Ectodermal cell (in vitro differentiated cells): ENCODE measurements at regions not wholly inside any gene's neighbourhood (a gene's known extent, or its start where the extent isn't known, plus 50 kb on each side); places are given as distances from the start of the nearest gene placed in this dataset.

Experiments used
- H3K27ac ChIP-seq: 2 replicates; pipeline ENCODE4 v1.7.0; 2013; ENCODE audit warnings: mild to moderate bottlenecking, low read depth, low read length; ENCODE audit not compliant: insufficient read depth, poor library complexity, severe bottlenecking
- H3K27me3 ChIP-seq: 2 replicates; pipeline ENCODE4 v1.7.0; 2013; ENCODE audit warnings: mild to moderate bottlenecking, low read length; ENCODE audit not compliant: insufficient read depth, control insufficient read depth, poor library complexity, severe bottlenecking
- H3K36me3 ChIP-seq: one replicate; pipeline ENCODE4 v1.7.0; 2013; ENCODE audit warnings: low read length; ENCODE audit not compliant: control insufficient read depth, insufficient read depth
- H3K4me1 ChIP-seq: one replicate; pipeline ENCODE4 v1.7.0; 2013; ENCODE audit warnings: low read length; ENCODE audit not compliant: control insufficient read depth, insufficient read depth
- H3K4me3 ChIP-seq: 2 replicates; pipeline ENCODE4 v1.7.0; 2013; ENCODE audit warnings: low read depth, low read length, control low read depth; ENCODE audit not compliant: insufficient read depth
- H3K9me3 ChIP-seq: 2 replicates; pipeline ENCODE4 v1.7.0; 2013; ENCODE audit warnings: mild to moderate bottlenecking, low read length, moderate library complexity; ENCODE audit not compliant: control insufficient read depth
- WGBS, 2 experiments: methylation state at CpG; one replicate each; pipeline ENCODE4 v1.1.7; 2013; ENCODE audit warnings: missing lambda C conversion rate in 2 of 2; 5-methylcytosine and 5-hydroxymethylcytosine counted together

DNA sequence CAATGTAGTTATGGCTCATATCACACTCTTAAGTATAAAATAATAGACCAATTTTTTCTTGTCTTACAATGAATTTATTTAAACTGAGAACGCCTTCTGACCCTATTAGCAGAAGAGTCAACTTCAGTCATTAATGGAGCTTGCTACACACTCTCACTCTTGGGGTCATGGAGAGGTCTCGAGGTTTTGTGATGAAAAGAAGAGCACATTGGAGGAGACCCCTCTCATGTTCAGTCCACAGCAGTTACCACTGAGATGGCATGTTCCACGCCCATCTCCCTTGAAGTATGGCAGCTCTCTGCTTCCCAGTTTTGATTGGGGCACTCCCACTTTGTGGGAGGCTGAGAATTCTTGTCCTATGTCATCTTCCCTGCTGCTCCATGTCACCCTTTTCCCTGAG, 266.4 kb downstream of the RPS29 start:
- Histone ChIP-seq H3K9me3 (no peaks in the 10 kb centered on the region), H3K4me3 (no peak overlapping the region)
- WGBS, 2 experiments: 95 to 98% methylated on average over 3 of the region's 3 CpGs

DNA sequence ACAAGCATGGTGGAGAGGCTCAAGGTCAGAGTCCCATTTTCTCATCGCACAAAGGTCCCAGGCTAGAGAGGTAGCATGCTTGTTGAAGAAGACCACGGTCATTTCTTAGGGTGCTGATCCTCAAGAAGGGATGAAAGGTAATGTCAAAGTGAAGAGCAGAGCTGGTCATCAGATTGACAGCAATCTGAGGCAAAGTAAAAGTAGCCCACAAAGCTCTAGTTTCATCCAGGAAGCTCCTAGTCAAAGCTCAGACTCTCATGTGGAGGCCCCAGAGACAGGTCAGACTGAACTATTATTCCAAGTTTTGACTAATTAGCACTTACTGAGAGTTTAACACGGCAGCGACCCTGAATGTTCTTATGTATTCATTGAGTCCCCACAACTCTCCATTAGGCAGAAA, 270.6 kb downstream of the RPS29 start:
- H3K9me3 ChIP-seq: no peaks in the 10 kb centered on the region
- H3K27me3 ChIP-seq: no peaks in the 10 kb centered on the region
- 88 to 89% methylated on average over 4 of the region's 4 CpGs for WGBS, 2 experiments
- H3K4me3 ChIP-seq: no peak overlapping the region
- H3K36me3 ChIP-seq: no peaks in the 10 kb centered on the region
- no peaks in the 10 kb centered on the region for H3K4me1 ChIP-seq
- H3K27ac ChIP-seq: no peak overlapping the region

More for the DNA sequence above, 266.4 kb downstream of the RPS29 start:
- H3K36me3 ChIP-seq: no peaks in the 10 kb centered on the region
- no peaks in the 10 kb centered on the region for H3K4me1 ChIP-seq
- H3K27ac ChIP-seq: no peak overlapping the region
- H3K27me3 ChIP-seq: no peaks in the 10 kb centered on the region

DNA sequence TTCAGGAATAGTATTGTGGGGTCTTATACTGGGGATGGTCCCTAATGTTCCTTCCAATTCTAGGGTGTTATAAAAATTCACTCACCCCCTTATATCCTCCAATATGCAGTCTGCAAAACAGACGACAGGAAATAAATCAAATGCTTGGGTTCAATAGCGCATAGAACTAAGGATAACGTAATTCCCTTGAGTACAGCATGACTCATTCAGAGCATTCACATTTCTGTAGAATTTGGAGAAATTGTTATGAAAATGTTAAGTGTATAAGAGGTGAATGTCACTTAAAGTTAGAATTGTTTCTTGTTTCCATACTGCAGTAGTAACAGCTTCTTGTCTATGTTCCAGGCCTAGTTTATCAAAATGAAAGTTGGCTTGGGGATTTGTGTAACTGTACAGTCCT, 271.4 kb downstream of the RPS29 start:
- Histone ChIP-seq H3K4me1 (no peaks in the 10 kb centered on the region), H3K4me3 (no peak overlapping the region), H3K36me3 (no peaks in the 10 kb centered on the region), H3K27me3 (no peaks in the 10 kb centered on the region), H3K27ac (no peak overlapping the region), H3K9me3 (no peaks in the 10 kb centered on the region)
- 97 to 98% methylated on average over 3 of the region's 3 CpGs for WGBS, 2 experiments

DNA sequence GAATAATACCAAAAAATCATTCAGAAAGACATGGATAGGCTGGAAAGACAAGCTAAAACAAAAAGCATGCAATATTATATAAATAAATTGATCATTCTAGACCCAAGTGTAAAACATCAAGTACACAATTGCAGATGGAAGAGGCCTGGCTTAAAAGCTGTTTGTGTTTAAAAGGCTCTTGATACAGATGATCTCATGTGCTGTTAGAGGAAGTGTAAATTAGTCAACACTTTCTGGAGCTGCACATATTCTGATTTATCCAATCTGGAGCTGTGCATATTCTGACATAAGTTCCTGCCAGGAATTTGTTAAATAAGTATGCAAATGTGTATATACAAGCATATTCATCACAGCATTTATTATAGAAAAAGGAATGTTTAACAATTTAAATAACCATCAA, 273.1 kb downstream of the RPS29 start:
- H3K27me3 ChIP-seq: no peaks in the 10 kb centered on the region
- no peak overlapping the region for H3K4me3 ChIP-seq
- H3K9me3 ChIP-seq: no peaks in the 10 kb centered on the region
- H3K27ac ChIP-seq: no peak overlapping the region
- H3K4me1 ChIP-seq: no peaks in the 10 kb centered on the region
- no peaks in the 10 kb centered on the region for H3K36me3 ChIP-seq

DNA sequence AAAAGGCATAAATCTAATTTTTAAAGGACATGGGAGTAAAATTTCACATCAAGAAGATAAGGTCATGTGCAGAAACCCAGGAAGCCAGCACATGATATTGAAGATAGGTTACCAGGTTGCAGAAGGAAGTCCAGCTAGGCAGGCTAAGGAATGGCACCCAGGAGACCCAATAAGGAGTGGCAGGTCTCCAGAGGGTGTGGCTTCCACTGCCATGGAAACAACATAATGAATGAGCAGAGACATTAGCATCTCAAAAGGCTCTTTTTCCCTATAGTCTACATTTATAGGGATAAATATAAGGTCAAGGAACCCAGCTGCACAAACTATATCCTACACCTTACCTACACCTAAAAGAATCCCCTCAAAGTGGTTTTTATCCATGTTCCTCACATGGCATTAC, 275.9 kb downstream of the RPS29 start:
- H3K27me3 ChIP-seq: no peaks in the 10 kb centered on the region
- H3K4me3 ChIP-seq: no peak overlapping the region
- no peaks in the 10 kb centered on the region for H3K9me3 ChIP-seq
- H3K27ac ChIP-seq: no peak overlapping the region
- H3K4me1 ChIP-seq: no peaks in the 10 kb centered on the region
- no peaks in the 10 kb centered on the region for H3K36me3 ChIP-seq

DNA sequence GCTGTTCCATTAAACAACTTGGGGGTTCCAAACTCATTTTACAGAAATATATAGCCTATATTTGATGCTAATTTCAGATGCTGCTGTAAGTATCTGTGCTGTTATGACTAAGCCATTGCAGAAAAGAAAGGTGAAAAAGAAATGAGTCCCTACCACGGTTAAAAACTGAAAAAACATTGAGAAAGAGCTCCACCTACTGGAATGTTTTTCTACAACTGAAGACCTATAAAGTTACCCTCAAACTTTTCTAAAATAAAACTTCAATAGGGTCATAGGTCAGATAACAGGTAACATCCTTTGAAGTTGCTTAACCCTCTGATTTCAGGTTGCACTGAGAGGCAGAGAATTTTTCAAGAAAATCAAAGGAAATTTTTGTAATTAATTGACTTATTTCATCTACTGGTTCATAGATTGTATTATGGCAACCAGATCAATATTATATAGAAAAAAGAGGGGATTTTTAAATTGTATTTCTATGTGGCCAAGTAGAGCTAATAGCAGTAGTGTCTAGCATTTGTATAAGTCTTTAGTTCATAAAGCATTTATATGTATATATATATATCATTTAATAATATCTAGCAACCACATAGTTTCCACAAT, 279.9 kb downstream of the RPS29 start:
- 0% methylated on average over 1 of the region's 1 CpG for WGBS, 2 experiments
- Histone ChIP-seq H3K4me1 (no peaks in the 10 kb centered on the region), H3K4me3 (no peak overlapping the region), H3K36me3 (no peaks in the 10 kb centered on the region), H3K27ac (no peak overlapping the region), H3K27me3 (no peaks in the 10 kb centered on the region), H3K9me3 (no peaks in the 10 kb centered on the region)

DNA sequence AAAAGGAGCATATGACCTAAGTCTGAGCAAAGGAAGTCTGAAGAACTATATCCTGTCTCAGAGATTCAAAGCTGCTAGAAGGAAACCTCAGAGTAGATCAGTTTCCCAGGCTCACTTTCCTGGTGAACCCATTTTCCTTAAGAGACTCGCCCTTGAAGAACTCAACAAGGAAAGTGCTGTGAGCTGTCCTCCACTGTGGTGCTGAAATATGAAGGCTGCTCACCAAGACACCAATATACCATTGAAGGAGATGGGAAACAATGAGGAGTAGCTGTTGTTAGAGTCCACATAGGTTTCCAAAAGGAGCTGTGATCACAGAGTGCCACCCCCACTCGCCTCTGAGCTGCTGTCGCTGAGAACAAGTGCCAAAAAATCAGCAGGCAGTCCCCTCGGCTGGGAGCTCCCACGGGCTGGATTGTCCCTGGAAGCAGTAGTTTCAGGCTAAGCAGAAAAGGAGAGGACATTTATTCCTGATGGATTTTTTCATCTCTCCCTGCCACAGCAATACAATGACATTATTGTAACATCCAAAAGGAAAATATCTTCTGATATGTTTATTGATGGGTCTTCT, 282.1 kb downstream of the RPS29 start:
- 28 to 29% methylated on average over 5 of the region's 5 CpGs for WGBS, 2 experiments
- Histone ChIP-seq H3K9me3 (no peaks in the 10 kb centered on the region), H3K4me1 (no peaks in the 10 kb centered on the region), H3K27me3 (no peaks in the 10 kb centered on the region), H3K4me3 (no peak overlapping the region), H3K36me3 (no peaks in the 10 kb centered on the region), H3K27ac (no peak overlapping the region)

DNA sequence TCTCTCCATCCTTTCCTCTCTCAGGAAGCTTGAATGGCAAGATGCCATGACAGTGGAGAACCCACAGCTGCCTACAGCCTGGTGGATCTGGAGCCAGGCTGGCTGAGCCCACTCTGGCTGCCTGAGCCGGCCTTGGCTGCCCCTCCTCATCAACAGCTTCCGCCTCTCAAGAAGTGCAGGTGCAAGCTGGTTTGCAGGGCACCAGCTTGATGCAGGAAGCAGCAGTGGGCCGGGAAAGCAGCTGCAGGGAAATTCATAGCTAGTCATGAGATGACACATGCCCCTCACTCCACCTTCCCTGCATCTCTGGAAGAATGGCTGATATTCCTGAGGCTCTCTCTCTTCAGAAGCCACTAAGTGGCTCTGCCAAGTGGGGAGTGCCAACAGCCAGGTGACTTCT, 289.1 kb downstream of the RPS29 start:
- Histone ChIP-seq H3K4me1 (no peaks in the 10 kb centered on the region), H3K36me3 (no peaks in the 10 kb centered on the region), H3K4me3 (no peak overlapping the region), H3K9me3 (no peaks in the 10 kb centered on the region), H3K27ac (no peak overlapping the region), H3K27me3 (no peaks in the 10 kb centered on the region)
- WGBS, 2 experiments: 87 to 92% methylated on average over 3 of the region's 3 CpGs

DNA sequence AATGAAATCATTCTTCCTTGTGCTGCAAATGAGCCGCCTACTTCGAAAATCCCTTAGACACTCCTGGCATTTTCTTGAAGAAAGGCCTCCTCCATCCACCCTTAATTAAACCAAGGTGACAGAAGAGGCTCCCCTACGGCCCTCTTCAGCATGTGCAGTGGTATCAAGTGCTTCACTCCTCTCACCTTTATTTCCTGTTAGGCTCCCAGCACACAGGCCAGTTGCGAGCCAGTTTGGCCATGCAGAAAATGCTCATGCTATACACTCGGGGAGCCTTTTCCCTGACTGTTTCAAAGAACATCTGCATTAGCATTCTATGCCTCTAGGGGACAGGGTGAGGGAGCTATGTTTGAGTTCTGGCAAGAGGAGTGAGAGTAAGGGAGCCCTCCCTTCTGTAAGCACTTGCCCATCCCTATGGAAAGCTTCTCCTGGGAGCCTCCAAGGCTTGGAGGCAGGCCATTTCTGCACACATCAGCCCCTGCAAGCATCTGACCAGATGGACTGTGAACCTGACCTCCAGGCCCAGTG, 291.5 kb downstream of the RPS29 start:
- H3K9me3 ChIP-seq: no peaks in the 10 kb centered on the region
- 59 to 60% methylated on average over 4 to 5 of the region's 5 CpGs for WGBS, 2 experiments
- H3K36me3 ChIP-seq: no peaks in the 10 kb centered on the region
- H3K4me1 ChIP-seq: no peaks in the 10 kb centered on the region
- no peak overlapping the region for H3K27ac ChIP-seq
- H3K4me3 ChIP-seq: no peak overlapping the region
- no peaks in the 10 kb centered on the region for H3K27me3 ChIP-seq

DNA sequence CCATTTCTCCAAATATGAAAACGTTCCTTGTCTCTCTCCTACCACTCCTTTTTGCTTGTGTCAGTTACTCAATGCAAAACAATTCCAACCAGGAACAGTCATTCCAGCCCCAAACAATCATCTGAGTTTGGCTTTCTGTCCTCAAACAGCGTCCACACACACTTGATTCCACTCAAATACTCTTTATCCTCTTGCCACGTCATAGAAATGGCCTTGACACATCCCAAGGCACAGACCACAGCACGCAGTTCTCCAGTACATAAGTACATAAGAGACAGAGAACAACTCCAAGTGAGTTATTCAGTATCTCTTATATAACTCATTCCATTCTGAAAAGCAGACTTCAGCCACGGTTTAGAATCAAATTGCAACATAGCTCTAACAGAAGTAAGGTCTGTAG, 299.2 kb downstream of the RPS29 start:
- 72 to 77% methylated on average over 5 of the region's 5 CpGs for WGBS, 2 experiments
- no peaks in the 10 kb centered on the region for H3K4me1 ChIP-seq
- H3K27ac ChIP-seq: no peak overlapping the region
- no peaks in the 10 kb centered on the region for H3K36me3 ChIP-seq
- H3K9me3 ChIP-seq: no peaks in the 10 kb centered on the region
- H3K27me3 ChIP-seq: no peaks in the 10 kb centered on the region
- H3K4me3 ChIP-seq: no peak overlapping the region
